KMS-11 (cell line): ENCODE measurements at regions not wholly inside any gene's neighbourhood (a gene's known extent, or its start where the extent isn't known, plus 50 kb on each side); places are given as distances from the start of the nearest gene placed in this dataset.
"Not testable (repeated sequence)": the region's sequence is repeated elsewhere in the genome, so short reads cannot be mapped to it uniquely, and the experiment has no call there.

Experiments
- H2AFZ ChIP-seq: fragments of 200-600 bp; sonication (generic); 2 replicates; pipeline ENCODE4 v1.6.1; 2016; ENCODE audit warnings: antibody characterized with exemption, mixed run types, low read depth
- H3K27ac ChIP-seq: fragments of 200-600 bp; sonication (generic); 2 replicates; pipeline ENCODE4 v1.6.1; 2016; ENCODE audit warnings: mild to moderate bottlenecking, mixed run types
- H3K27me3 ChIP-seq: fragments of 200-600 bp; sonication (generic); 2 replicates; pipeline ENCODE4 v1.6.1; 2017; ENCODE audit warnings: mild to moderate bottlenecking, low read depth, mixed run types, moderate library complexity; ENCODE audit not compliant: insufficient read depth
- H3K36me3 ChIP-seq: fragments of 200-600 bp; sonication (generic); 2 replicates; pipeline ENCODE4 v1.6.1; 2017; ENCODE audit warnings: mild to moderate bottlenecking, mixed run types; ENCODE audit not compliant: insufficient read depth
- H3K4me1 ChIP-seq: fragments of 200-600 bp; sonication (generic); 2 replicates; pipeline ENCODE4 v1.6.1; 2016; ENCODE audit warnings: mild to moderate bottlenecking, low read depth, mixed run types; ENCODE audit not compliant: poor library complexity, severe bottlenecking
- H3K4me2 ChIP-seq: fragments of 200-600 bp; sonication (generic); 2 replicates; pipeline ENCODE4 v1.7.0; 2016; ENCODE audit warnings: mild to moderate bottlenecking, mixed run types
- H3K4me3 ChIP-seq: fragments of 200-600 bp; sonication (generic); IDR thresholded peaks from 2 replicates; pipeline ENCODE4 v1.6.1; 2017; ENCODE audit warnings: low read depth, low read length, mixed read lengths; ENCODE audit not compliant: insufficient read depth
- H3K79me2 ChIP-seq: fragments of 200-600 bp; sonication (generic); 2 replicates; pipeline ENCODE4 v1.6.1; 2016; ENCODE audit warnings: low read depth, mixed run types; ENCODE audit not compliant: insufficient read depth
- H3K9ac ChIP-seq: fragments of 200-600 bp; sonication (generic); 2 replicates; pipeline ENCODE4 v1.6.1; 2016; ENCODE audit warnings: mild to moderate bottlenecking, mixed run types
- H4K20me1 ChIP-seq: fragments of 200-600 bp; sonication (generic); 2 replicates; pipeline ENCODE4 v1.6.1; 2016; ENCODE audit warnings: mild to moderate bottlenecking, mixed run types; ENCODE audit not compliant: insufficient read depth
- TF ChIP-seq, protein P1 (sequence below): fragments of 200-600 bp; sonication (generic); conservative IDR thresholded peaks from 2 replicates; pipeline ENCODE4 v1.6.1; 2017; ENCODE audit warnings: low read depth, mild to moderate bottlenecking, antibody characterized with exemption, low read length, moderate library complexity, mixed read lengths

DNA sequence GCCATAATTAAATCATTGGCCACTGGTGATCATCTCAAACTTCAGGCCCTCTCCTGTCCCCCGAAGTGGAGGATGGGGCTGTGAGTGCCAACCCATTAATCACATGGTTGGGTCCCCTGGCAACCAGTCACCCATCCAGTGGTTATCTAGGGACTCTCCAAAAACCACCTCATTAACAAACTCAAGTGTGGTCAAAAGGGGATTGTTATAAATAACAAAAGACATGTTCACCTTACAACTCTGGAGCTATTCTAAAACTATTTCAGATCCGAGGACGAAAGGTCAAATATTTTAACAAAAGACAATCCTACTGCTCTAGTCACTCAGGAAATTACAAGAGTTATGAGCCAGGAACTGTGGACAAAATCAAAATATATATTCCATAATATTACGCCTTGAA is 60.0 kb upstream of the PRNP start:
- H3K4me1 ChIP-seq: no peaks in the 10 kb centered on the region
- no peak overlapping the region for H3K4me3 ChIP-seq
- no peaks in the 10 kb centered on the region for H4K20me1 ChIP-seq
- H3K9ac ChIP-seq: no peak overlapping the region
- no peak overlapping the region for H2AFZ ChIP-seq
- H3K27me3 ChIP-seq: no peaks in the 10 kb centered on the region
- TF ChIP-seq, protein P1, sequence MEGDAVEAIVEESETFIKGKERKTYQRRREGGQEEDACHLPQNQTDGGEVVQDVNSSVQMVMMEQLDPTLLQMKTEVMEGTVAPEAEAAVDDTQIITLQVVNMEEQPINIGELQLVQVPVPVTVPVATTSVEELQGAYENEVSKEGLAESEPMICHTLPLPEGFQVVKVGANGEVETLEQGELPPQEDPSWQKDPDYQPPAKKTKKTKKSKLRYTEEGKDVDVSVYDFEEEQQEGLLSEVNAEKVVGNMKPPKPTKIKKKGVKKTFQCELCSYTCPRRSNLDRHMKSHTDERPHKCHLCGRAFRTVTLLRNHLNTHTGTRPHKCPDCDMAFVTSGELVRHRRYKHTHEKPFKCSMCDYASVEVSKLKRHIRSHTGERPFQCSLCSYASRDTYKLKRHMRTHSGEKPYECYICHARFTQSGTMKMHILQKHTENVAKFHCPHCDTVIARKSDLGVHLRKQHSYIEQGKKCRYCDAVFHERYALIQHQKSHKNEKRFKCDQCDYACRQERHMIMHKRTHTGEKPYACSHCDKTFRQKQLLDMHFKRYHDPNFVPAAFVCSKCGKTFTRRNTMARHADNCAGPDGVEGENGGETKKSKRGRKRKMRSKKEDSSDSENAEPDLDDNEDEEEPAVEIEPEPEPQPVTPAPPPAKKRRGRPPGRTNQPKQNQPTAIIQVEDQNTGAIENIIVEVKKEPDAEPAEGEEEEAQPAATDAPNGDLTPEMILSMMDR: no peak
- no peaks in the 10 kb centered on the region for H3K79me2 ChIP-seq
- H3K27ac ChIP-seq: no peak overlapping the region
- H3K4me2 ChIP-seq: no peak overlapping the region
- no peaks in the 10 kb centered on the region for H3K36me3 ChIP-seq

DNA sequence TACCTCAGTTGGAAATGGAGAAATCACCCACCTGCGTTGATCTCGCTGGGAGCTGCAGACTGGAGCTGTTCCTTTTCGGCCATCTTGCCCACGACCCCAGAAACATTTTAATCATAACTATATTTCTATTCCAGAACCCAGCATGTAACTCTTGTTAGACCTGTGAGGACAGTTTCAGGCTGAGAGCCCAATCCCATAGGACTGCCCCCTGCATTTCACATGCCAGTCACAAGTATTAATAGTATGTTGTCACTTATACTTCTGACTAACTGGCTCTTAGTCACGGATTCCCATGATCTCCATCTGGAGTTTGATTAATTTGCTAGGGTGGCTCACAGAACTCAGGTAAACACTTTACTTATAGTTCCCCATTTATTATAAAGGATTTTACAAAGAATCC is 60.6 kb upstream of the PRNP start:
- Histone ChIP-seq H3K36me3 (no peaks in the 10 kb centered on the region), H3K79me2 (no peaks in the 10 kb centered on the region), H3K27ac (no peak overlapping the region), H4K20me1 (no peaks in the 10 kb centered on the region), H2AFZ (no peak overlapping the region), H3K4me1 (no peaks in the 10 kb centered on the region), H3K4me3 (no peak overlapping the region), H3K9ac (no peak overlapping the region), H3K27me3 (no peaks in the 10 kb centered on the region), H3K4me2 (no peak overlapping the region)
- TF ChIP-seq, protein P1: no peak

GRCh38 chr20:4624675-4625336 is 61.5 kb upstream of the PRNP start:
- not testable (repeated sequence) for H3K4me1 ChIP-seq, H3K9ac ChIP-seq, H3K36me3 ChIP-seq, H2AFZ ChIP-seq, H3K79me2 ChIP-seq, H3K4me3 ChIP-seq, H4K20me1 ChIP-seq, H3K4me2 ChIP-seq, H3K27me3 ChIP-seq, H3K27ac ChIP-seq

DNA sequence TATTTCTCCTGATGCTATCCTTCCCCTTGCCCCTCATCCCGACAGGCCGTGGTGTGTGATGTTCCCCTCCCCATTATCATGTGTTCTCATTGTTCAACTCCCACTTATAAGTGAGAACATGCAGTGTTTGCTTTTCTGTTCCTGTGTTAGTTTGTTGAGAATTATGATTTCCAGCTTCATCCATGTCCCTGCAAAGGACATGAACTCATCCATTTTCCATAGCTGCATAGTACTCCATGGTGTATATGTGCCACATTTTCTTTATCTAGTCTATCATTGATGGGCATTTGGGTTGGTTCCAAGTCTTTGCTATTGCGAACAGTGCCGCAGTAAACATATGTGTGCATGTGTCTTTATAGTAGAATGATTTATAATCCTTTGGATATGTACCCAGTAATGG is 67.1 kb upstream of the PRNP start:
- H3K4me1 ChIP-seq: peaks cover 12% of the 10 kb centered on the region
- not testable (repeated sequence) for H3K4me2 ChIP-seq, H3K27ac ChIP-seq

GRCh38 chr20:4617484-4617883 is 68.8 kb upstream of the PRNP start:
- Histone ChIP-seq H3K4me3 (no peak overlapping the region), H3K36me3 (no peaks in the 10 kb centered on the region), H3K27ac (no peak overlapping the region), H3K4me2 (no peak overlapping the region), H3K9ac (no peak overlapping the region), H3K4me1 (peaks cover 27% of the 10 kb centered on the region), H2AFZ (no peak overlapping the region), H3K27me3 (no peaks in the 10 kb centered on the region), H3K79me2 (no peaks in the 10 kb centered on the region), H4K20me1 (no peaks in the 10 kb centered on the region)
- TF ChIP-seq, protein P1: no peak

More for the DNA sequence above, 67.1 kb upstream of the PRNP start:
- H3K9ac ChIP-seq, H3K4me3 ChIP-seq, H2AFZ ChIP-seq, H3K79me2 ChIP-seq, H4K20me1 ChIP-seq, H3K36me3 ChIP-seq, H3K27me3 ChIP-seq: not testable (repeated sequence)
